Cardiac septum (tissue), 1 donor: ENCODE measurements at regions not wholly inside any gene's neighbourhood (a gene's known extent, or its start where the extent isn't known, plus 50 kb on each side); places are given as distances from the start of the nearest gene placed in this dataset.
"Not testable (repeated sequence)": the region's sequence is repeated elsewhere in the genome, so short reads cannot be mapped to it uniquely, and the experiment has no call there.

Experiments
- DNase-seq: peaks from one replicate; pipeline ENCODE4 v3.0.0-alpha.2; 2020; ENCODE audit warnings: low spot score
- intact Hi-C: fragments of 100-400 bp; cut with DNase I; formaldehyde crosslinking; loops from one replicate; pipeline ENCODE4 v1.14.0; 2022
- donor health status: DM: no; HTN: no; CAD: no.

DNA sequence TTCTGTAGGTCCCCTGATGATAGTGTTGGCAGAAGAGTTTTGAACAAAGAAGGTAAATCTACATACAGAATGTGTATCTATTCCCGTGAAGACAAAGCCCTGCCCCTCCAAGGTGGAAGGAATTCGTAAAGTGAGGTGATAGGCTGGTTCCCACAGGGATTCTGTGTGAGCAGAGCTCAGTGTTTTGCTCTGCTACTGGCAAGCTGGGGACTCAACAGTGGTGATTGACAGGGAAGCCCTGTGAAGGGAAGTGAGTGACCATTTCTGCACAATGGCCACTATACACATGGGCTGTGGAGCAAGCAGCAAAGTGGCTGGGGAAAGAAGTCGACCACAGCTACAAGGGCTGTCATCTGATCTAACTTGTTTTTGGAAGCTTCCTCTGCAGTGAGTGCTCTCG, 90.0 kb upstream of the LRRN2 start:
- intact Hi-C loops: no loop called here
- no peak for DNase-seq

DNA sequence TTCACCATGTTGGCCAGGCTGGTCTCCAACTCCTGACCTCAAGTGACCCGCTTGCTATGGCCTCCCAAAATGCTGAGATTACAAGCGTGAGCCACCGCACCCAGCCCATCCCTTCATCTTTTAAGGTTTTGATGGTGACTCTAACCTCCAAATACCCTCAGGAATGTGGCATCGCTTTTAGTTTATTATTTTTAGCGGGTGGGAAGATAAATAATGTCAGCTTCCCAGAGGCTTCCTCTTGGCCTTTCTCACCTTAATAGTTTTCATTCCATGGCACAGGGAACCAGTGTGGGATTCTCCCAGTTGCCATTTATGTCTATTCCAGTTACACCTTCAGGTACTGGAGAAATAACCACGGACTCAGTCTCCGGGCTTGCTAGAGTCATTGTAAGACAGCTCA, 92.1 kb upstream of the LRRN2 start:
- intact Hi-C loops: no loop called here
- no peak for DNase-seq

DNA sequence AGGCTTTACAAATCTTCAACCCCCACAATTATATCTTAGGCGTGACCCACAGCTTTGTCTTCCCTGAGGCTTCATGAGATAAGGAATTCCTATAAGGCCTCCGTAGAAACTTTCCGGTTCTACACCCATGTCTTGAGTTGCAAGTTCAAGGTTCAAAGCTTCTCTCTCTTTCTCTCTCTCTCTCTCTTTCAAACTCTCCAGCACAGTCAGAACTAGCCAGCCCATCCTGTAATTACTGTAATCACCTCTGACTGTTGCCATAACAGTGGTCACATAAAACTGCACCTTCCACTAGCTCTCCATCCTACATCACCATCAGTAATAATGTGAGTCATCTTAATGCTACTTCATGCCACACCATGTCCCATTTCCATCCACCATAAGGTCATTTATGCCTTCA, 90.0 kb upstream of the NFASC start:
- intact Hi-C loops: no loop called here
- DNase-seq: no peak

DNA sequence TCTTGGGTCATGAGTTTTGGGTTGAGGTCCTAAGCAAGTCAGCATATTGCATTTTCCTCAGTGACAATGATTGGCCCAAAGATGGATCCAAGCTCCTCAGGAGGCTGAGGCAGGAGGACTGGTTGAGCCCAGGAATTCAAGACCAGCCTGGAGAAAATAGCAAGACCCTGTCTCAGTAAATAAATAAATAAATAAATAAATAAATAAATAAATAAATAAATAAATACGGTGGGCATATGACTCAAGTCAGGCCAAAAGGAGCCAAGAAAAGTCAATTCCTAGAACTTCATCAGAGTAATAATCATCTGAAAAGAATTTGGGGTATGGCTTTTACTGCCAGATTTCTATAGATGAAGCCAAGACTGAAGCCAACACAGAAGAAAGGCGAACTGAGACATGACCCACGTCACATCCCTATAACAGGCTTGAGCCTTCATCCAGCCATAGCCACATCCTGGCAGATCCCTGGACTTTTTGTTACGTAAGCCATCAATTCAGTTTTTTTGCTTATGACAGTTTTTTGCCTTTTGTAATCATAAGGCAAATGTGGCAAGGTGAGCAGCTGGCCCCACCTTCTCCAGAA, 88.5 kb upstream of the NFASC start:
- intact Hi-C loops: no loop called here
- no peak for DNase-seq

DNA sequence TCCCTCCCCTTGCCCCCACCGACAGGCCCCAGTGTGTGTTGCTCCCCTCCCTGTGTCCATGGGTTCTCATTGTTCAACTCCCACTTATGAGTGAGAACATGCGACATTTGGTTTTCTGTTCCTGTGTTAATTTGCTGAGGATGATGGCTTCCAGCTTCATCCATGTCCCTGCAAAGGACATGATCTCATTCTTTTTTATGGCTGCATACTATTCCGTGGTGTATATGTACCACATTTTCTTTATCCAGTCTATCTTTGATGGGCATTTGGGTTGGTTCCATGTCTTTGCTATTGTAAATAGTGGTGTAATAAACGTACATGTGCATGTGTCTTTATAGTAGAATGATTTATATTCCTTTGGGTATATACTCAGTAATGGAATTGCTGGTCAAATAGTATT, 85.6 kb upstream of the NFASC start:
- intact Hi-C loops: not testable (repeated sequence)

DNA sequence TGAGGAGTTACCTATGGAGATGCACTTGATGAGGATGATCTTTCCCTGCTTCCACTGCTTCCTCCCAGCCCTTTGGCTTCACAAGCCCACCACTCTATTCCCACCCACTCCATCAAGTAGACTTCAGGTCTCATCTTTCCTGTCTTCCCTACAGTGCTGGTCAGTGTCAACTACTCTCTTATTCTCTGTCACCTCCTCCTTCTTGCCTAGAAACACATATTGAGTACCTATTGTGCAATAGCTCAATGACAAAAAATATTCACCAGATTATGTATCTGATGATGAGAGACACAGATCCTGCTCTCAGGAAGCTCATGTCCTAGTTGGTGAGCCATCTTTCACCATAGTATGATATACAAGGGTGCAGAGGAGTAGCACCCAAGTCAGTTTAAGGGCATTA, 82.2 kb upstream of the NFASC start:
- intact Hi-C loops: no loop called here
- no peak for DNase-seq

More for the DNA sequence above, 85.6 kb upstream of the NFASC start:
- DNase-seq: not testable (repeated sequence)

DNA sequence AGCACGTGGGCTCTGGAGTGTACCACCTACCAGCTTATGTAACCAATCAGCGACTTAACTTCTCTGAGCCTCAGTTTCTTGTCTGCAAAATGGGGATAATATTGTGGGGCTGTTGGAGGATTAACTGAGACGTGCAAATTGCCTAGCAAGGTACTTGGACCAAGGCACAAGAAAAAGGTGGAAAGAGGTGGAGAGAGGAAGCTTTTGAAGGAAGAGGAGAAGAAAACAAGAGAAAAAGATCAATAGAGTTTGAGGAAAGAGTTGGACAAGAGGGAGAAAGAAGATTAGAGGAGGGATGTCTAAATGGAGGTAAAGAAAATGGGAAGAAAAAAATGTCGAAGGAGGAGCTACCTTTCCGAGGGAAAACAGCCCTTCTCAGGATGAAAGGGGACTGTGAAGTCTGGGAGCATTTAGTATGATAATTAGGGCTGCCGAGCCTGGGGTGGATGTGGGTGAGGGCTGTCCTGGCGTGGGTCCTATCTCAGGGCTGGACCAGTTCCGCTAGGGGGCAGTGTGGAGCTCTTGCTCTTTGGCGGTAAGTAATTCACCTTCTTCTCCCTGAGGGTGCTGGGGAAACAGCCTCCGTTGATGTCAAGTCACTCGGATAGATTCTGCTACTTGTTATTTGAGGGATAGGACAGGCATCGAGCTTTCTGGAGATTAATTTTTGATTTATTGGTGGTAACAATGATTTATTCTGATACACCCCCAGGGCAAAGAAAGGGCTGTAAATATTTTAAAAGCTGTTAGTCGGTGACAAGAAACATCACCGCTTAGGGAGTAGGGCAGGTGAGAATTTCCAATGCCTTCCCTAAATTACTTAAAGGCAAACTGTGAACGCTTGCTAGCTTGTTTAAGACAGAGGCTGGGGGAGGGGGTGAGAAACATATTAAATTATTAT, 79.0 kb upstream of the NFASC start:
- no peak for DNase-seq
- intact Hi-C loops: no loop called here

DNA sequence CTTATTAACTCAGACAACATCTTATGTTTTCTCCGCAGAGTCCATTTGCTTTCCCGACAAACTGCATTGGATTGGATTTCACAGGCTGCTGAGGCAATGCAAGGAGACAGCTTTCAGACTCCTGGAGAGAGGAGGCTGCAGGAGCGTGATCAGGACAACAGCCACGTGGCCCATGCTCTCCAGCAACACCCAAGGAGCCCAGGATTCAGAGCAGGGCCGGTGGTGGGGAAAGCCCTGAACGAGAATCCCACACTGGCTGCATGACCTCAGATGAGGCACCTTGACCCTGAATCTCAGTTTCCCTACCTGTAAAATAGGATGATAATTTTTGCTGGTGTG, 78.3 kb upstream of the NFASC start:
- no peak for DNase-seq
- intact Hi-C loops: no loop called here

DNA sequence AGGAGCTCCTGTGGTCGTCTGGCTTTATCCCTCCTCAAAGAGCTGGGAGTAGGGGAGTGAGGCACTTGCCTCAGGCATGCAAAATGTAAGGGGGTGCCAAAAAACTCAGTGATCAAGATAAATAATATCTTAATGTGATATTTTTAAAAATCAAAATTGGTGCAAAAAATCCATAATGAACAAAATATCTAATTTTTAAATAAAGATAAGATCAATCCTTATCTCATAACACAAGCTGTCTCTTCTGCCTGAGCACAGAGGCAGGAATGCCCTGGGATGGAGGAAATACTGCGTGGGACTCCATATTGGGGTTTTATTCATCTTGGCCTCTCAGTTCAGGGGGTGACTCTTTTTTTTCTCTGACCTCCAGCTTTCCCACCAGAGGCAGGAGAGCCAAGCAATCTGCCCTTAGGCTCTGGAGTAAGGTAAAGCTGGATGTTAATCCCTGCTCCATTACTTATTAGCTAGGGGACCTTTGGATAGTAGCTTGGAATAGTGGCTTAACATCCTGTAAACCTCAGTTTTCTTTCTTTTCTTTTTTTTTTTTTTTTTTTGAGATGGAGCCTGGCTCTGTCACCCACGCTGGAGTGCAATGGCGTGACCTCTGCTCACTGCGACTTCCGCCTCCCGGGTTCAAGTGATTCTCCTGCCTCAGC, 77.3 kb upstream of the NFASC start:
- intact Hi-C loops: no loop called here
- no peak for DNase-seq

DNA sequence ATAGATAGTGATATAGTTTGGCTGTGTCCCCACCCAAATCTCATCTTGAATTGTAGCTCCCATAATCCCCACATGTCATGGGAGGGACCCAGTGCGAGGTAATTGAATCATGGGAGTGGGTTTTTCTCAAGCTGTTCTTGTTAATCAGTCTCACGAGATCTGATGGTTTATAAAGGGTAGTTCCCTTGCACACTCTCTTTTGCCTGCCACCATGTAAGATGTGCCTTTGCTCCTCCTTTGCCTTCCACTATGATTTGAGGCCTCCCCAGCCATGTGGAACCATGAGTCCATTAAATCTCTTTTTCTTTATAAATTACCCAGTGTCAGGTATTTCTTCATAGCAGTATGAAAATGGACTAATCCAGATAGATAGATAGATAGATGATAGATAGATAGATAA, 73.8 kb upstream of the NFASC start:
- DNase-seq, intact Hi-C loops: not testable (repeated sequence)

DNA sequence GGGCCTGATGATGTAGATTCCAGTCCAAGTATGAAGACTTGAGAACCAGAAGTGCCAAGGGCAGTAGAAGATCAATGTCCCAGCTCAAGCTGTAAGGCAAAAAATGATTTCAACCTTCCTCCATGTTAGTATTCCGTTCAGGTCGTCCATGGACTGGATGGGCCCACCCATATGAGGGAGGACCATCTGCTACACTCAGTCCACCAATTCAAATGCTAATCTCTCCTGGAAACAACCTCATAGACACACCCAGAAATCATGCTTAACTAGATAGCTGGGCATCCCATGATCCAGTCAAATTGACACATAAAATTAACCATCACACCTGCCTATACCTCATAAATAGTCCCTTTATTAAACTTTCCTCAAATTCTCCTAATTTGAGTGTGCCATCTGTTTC, 73.3 kb upstream of the NFASC start:
- DNase-seq: no peak
- intact Hi-C loops: no loop called here

DNA sequence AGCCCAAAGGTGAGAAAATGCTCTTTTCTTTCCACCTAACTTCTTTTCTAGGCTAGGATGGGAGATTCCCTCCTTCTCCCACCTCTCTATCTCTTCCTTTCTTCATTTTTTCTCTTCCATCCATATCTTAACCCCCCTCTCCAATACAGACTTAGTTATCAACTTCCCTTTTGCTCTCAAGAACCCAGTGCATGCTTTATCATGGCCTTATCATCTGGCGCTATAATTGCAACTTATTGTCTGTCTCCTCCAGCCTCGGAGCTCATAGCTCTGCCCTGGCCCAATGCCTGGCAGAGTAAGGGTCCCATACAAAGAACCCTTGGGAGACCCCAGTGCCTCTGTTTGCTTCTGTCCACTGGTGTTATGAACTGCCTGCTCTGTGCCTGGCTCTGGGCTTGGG, 71.0 kb upstream of the NFASC start:
- intact Hi-C loops: loop anchor here (5.0 to 10.0 kb wide), 3 partner anchors 217 to 365 kb away; no protein-coding TSS in a partner anchor
- DNase-seq: no peak

DNA sequence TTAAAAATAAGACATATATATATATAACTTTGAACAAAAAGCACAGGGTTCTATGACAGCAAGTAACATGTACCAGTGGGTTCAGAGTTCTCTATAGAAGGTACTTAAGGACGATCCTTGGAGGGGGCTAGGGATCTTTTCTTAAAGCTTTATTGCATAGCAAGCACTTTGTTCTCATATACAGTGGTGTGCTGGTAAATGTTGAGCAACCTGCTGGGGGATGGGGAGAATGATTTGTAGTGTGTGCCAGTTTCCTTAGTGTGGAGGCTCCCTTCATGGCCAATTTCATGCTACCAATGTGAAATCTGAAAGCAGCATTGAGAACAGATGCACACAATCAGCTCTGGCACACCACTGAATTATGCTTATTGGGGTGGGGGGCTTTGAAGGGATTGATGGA, 69.5 kb upstream of the NFASC start:
- no peak for DNase-seq
- intact Hi-C loops: loop anchor here (5.0 to 10.0 kb wide), 3 partner anchors 219 to 366 kb away; no protein-coding TSS in a partner anchor

DNA sequence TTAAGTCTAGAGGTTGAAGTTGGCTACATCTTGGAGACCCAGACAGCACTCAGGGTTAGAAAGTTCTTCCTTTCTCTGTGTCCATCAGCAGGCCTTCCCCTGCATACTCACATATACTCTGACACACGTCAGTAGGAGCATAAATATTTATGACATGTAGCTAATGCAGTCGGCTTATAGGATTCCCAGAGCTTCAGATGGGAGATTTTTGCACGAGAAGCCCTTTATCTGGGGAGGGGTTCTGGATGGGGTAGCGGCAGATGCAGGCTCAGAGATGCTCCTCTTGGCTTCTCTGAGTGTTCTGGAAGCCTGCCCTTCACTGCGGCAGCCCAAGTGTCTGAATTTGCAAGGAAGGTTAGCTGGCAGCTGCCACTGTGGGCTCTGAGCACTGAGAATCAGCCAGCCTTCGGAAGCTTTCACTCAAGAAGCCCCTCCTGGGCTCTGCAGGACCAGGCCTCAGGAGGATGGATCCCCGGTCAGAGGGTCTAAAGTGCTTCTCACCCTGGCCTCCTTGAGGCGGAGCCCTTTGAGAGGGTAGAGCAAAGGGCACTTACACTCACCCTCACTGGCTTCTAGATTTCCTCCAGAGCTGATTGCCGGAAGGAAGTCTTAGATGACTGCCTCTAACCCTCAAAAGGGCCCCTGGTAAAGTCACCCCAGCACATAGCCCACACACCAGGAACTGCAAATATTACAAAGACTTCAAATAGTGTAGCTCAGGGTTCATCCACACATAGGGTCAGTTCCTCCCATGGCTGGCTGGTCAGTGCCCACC, 68.1 kb upstream of the NFASC start:
- intact Hi-C loops: loop anchor here (5.0 to 10.0 kb wide), 3 partner anchors 220 to 368 kb away; no protein-coding TSS in a partner anchor
- no peak for DNase-seq

DNA sequence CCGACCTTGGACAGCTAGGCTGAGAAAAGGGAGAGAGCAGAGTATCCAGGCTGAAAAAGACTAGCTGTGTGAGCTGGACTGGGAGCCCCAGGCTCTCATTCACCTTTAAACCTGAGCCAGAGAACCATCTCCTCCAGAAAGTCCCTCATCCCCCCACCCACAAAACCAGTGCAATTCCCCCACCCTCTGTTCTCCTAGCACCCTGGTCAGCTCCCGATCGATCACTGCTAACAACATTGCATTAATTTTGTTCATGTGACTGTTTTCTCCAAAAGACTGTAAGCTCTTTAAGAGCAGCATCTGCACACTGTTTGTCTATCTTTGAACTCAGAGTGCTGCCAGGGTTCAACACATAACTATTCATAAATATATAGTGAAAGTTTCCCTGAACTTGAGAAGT, 67.1 kb upstream of the NFASC start:
- intact Hi-C loops: loop anchor here (5.0 to 10.0 kb wide), 3 partner anchors 221 to 369 kb away; no protein-coding TSS in a partner anchor
- DNase-seq: no peak

DNA sequence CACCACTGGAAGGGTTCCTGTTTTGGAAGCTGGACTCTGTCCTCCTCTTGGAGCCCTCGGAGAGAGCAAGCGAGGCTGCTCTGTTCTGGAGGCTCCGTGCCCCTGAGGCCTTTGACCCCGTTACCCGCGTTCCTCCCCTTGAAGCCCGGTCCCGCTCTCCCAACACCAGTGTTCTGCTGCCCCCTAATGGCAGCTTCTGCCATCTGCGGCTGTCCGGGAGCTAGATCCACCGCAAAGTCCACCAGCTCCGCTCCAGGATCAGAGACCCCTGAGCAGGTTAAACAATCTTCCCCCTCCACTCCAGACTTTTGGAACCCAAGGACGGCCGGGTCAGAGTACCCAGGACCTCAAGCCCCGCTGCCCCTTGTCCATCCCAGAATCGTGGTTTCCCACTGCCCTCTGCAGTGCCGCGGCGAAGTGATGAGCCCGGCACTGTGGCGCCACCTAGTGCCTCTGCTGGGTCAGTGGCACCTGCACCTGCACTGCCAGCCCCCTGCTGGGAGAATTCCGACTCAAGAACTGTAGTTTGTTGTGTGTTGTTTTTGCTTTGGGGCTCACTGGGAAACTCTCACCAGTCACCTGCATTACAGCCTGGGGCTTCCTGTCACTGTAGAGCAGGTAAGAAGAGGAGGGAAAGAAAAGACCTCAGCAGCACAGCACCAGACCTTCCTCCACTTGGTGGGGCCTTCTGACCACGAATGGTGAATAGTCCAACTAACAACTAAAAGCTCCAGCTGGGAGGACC, 63.5 kb upstream of the NFASC start:
- peak; percentile 89 for DNase-seq
- intact Hi-C loops: loop anchor here (1.0 to 10.0 kb wide), 5 partner anchors 55 to 372 kb away; no protein-coding TSS in a partner anchor

DNA sequence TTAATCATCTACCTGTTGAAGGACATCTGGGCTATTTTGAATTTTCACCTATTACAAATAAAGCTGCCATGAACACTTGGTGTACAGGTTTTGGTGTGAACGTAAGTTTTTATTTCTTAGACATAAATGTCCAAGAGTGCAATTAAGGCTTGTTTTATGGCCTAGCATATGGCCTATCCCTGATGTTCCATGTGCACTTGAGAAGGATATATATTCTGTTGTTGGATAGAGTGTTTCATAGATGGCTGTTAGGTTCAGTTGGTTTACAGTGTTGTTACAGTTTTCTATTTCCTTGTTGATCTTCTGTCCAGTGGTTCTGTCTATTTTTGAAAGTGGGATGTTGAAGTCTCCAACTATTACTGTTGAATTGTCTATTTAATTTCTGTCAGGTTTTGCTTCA, 61.2 kb upstream of the NFASC start:
- no peak for DNase-seq
- intact Hi-C loops: loop anchor here (5.0 to 10.0 kb wide), 3 partner anchors 53 to 375 kb away; no protein-coding TSS in a partner anchor

DNA sequence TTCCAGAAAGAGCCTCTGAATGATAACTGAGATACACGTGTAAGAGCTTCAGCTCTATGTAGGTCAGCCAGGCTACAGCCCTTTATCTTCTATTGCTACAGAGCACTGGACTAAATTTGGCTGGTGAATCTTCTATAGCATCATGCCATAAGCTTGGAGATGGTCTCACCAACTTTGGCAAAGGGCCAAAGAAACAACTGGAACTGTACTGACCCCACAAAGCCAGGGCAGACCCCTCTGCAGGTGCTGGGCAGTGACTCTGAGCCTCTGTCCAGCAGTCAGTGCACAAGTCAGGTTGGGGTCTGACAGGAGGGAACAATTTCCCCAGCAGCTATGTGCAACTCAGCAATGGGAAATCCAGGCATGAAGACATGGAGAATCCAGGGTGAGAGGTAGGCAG, 57.8 kb upstream of the NFASC start:
- no peak for DNase-seq

DNA sequence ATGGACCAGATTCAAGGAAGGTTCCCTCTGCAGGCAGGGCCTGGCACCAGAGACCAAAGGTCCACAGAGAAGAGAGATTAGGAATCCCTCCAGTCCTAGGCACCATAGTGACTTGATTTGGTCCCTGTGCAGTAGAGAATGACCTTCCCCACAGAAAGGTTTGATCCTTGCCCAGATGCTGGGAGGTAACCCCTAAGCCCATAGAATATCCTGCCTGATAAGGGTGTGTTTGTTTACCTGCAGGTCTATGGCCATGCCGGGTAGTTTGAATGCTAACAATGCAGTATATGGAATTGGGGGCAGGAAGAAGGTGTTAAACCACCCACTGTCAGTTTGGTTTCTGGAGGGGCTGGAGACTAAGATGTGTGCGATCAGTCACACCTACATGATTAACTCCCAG, 57.1 kb upstream of the NFASC start:
- DNase-seq: no peak
- intact Hi-C loops: no loop called here

More for the DNA sequence above, 57.8 kb upstream of the NFASC start:
- intact Hi-C loops: no loop called here
